ENCODE measurements at regions not wholly inside any gene's neighbourhood (a gene's known extent, or its start where the extent isn't known, plus 50 kb on each side); places are given as distances from the start of the nearest gene placed in this dataset.

DNA sequence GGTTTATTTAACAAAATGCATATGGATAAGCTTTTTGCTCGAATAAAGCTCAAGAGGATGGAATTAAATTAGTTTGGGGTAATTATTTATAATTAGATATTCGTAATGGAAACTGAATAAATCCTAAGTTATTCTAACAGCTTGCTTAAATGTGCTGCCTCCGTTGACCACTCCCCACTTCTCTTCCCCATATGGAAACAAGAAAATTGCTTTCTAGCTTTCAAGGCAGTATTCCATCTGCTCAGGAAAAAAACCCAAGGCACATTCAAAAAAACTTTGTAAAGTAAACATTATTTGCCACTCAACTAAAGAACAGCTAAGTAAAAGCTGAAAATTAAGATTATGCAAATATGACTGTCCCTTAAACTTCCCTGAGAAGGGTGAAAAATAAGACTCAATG, 369.2 kb downstream of the HAO1 start:
- DNase-seq: no peak

- DNase-seq: no peak
These were observed 368.7 kb downstream of the HAO1 start for GRCh38 chr20:7571521-7572055.

GRCh38 chr20:7579888-7580287, 360.4 kb downstream of the HAO1 start:
- DNase-seq: no peak

DNA sequence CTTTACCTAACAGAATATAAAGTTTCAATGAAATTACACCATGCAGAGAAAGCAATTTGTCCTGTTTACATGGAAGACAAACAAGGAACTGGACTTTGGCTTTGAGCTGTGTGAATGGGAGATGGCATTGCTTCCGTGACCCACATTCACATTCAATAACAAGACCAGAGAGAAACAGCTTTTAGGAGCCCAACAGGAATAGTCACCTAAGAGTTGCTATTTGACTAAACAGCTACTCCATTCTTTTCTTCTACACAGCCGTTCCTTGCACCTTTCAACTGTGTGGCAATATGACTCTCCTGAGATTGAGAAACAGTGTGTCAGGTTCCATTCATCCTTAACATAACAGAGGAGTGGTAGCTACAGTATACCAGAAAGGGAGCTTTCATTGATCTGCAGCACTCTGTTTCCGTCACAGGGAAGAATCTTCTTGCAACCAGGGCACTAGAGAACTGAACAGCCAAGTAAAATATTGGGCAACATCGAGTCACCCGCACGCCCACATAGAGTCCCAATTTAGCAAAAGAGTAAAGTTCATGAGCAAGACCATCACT, 355.1 kb downstream of the HAO1 start:
- no peak for DNase-seq

GRCh38 chr20:7586481-7586880, 353.8 kb downstream of the HAO1 start:
- DNase-seq: no peak

DNA sequence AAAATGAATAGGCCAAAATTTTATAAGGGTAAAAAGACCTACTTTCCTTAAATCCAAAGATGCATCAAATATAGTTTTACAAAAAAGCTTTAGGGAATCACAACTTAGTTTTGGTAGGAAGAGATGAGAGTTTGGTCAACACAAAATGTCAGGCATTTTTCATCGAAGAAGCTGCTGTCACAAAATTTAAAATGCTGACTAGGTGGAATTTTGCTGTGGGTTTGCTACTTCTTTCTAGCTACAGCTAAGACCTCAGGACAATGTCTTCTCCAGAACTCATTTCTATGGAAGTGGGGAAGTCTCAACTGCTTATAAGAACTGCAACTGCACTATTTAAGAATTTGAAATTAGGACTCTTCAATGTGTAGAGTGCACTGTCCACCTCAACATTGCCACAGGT, 351.1 kb downstream of the HAO1 start:
- no peak for DNase-seq

DNA sequence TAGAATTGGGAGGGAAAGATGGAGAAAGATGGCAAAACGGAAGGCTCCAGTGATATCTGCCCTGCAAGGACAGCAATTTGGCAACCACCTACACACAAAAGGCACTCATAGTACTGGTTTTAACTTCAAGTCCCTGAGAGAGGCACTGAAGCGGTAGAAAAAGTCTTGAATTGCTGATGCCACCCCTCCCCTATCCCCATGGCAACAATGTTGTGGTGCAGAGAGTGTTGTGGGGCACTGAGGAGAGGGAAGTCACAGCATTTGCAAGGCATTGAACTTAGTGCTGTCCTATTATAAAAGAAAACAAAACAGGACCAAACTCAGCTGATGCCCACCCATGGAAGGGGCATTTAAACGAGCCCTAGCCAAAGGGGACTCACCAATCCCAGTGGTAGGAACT, 343.7 kb downstream of the HAO1 start:
- no peak for DNase-seq

- no peak for DNase-seq
These were observed 338.8 kb downstream of the HAO1 start for GRCh38 chr20:7601431-7601830.

DNA sequence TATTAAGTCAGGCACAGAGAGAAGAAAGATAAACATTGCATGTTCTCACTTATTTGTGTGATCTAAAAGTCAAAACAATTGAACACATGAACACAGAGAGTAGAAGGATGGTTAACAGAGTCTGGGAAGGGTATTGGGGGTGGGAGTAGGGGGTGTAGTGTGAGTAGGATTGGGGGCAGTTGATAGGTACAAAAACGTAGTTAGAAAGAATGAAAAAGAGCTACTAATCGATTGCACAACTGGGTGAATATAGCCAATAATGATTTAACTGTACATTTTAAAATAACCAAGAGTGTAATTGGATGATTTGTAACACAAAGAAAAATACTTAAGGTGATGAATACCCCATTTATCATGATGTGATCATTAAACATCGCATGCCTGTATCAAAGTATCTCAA, 333.3 kb downstream of the HAO1 start:
- no peak for DNase-seq

DNA sequence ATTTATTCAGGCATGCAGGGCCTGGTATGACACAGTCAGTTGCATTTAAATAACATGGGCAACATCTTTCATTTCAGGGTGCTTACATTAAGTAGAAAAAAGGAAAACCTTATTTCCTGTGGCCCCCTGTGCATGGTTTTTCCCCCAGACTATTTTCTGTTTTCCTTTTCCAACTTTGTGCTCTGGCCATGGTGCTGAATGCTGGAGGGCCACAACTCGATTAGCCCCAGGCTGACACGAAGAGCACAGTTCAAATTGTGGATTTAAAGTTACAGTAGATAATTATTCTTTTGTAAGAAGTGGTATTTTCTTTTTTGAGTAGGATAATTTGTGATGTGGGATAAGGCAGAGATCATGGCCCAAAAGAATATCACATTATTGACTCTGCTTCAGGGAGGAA, 332.0 kb downstream of the HAO1 start:
- no peak for DNase-seq

- no peak for DNase-seq
These were observed 331.0 kb downstream of the HAO1 start for GRCh38 chr20:7609251-7609650.

DNA sequence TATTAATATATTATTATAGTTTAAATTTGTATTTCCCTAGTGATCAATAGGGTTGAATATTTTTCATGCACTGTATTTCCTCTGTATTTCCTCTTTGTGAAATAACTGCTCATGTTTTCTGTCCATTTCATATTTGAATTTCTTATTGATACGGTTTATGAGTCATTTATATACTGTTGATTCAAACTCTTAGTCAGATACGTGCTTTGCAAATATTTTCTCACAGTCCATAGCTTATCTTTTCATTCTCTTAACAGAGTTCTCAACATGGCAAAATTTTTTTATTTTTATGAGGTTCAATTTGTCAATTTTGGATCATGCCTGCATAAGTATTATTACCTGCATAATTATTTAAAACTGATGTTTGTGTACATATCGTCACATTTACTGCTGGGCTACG, 329.6 kb downstream of the HAO1 start:
- DNase-seq: no peak

- DNase-seq: no peak
These were observed 322.5 kb downstream of the HAO1 start for GRCh38 chr20:7617797-7618196.

DNA sequence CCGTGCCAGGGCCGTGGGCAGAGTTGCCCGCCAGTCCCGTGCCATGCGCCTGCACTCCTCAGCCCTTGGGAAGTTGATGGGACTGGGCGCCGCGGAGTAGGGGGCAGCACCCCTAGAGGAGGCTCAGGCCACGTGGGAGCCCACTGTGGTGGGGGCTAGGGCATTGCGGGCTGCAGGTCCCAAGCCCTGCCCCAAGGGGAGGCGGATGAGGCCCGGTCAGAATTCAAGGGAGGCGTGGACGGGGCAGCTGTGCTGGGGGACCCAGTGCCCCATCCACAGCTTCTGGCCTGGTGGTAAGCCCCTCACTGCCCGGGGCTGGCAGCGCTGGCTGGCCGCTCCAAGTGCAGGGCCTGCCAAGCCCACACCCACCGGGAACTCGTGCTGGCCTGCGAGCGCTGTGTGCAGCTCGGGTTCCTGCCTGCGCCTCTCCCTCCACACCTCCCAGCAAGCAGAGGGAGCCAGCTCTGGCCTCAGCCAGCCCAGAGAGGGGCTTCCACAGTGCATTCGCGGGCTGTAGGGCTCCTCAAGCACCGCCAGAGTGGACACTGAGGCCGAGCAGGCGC, 317.8 kb downstream of the HAO1 start:
- DNase-seq: no peak

DNA sequence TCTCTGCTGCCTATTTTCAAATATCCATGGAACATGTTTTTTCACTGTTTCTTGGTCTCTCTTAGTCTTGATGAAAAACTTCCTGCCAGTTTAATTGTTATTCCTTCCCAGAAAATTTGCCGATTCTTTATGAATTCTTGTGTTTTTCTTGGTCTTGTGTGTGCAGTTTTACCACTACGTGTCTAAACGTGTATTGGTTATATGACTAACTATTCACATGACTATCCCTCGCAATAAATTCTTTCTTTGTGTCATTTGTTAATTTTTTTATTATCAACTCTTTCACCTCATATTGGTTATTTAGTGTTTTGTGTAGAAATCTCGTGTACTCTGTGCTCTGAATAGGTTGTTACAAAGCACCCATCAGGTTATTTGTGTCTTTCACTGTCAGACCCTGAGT, 315.4 kb downstream of the HAO1 start:
- DNase-seq: no peak

- no peak for DNase-seq
These were observed 312.3 kb downstream of the HAO1 start for GRCh38 chr20:7627734-7628663.

- no peak for DNase-seq
These were observed 310.4 kb downstream of the HAO1 start for GRCh38 chr20:7629880-7630279.

DNA sequence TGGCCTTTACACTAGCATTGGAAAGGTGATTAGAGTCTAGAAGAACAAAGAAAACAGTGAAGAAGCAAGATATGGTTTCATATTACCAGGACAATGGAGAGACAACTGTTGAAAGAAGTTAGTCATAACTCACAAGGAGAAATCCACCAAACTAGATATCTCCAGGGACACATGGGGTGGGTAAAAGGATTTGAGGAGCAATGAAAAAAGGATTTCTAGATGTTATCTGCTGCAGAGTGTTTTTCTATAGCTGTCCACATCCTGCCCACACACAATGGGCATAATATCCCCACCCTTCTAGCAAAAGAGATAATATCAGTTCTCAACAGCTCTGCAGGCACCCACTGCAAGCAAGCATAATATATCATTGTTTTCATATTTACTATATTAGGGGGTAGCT, 303.1 kb downstream of the HAO1 start:
- no peak for DNase-seq

- no peak for DNase-seq
These were observed 290.0 kb downstream of the HAO1 start for GRCh38 chr20:7650086-7650879.

- DNase-seq: no peak
These were observed 286.0 kb downstream of the HAO1 start for GRCh38 chr20:7654231-7654630.

GRCh38 chr20:7656687-7657467, 283.4 kb downstream of the HAO1 start:
- DNase-seq: no peak

GRCh38 chr20:7657569-7657968, 282.7 kb downstream of the HAO1 start:
- DNase-seq: no peak

Data from activated CD4-positive, alpha-beta T cell treated with anti-CD3 and anti-CD28 coated beads, Interleukin-10, Interleukin-2, amounts not matched to agents 100 ng/mL and 50 ng/mL, durations not matched to agents 16 hours and 8 hours (primary cell).